HCT116 (cell line): ENCODE measurements at regions not wholly inside any gene's neighbourhood (a gene's known extent, or its start where the extent isn't known, plus 50 kb on each side); places are given as distances from the start of the nearest gene placed in this dataset.
"Not testable (repeated sequence)": the region's sequence is repeated elsewhere in the genome, so short reads cannot be mapped to it uniquely, and the experiment has no call there.

Experiments used
- ATAC-seq: fragments of 200-7000 bp; cut with Tn5 transposase; 2 replicates; pipeline ENCODE4 v1.9.1; 2020; ENCODE audit warnings: mild to moderate bottlenecking, moderate library complexity
- BruUV-seq: library from RNA; stranded (reverse); fragments of 400-500 nt; replicated peaks from 2 replicates; lab custom pipeline; 2021; lab: Mats Ljungman, UMichigan
- CTCF ChIA-PET: fragments of 300-600 bp; sonication (Branson Sonifier 250); formaldehyde crosslinking; loops from one replicate; lab custom pipeline; 2021; ENCODE audit warnings: antibody characterized with exemption; lab: Charles Lee
- POLR2A ChIA-PET: fragments of 300-600, 350-600 bp; sonication (Branson Sonifier 250); formaldehyde crosslinking; loops from one replicate; lab custom pipeline; 2021; ENCODE audit warnings: antibody characterized with exemption; lab: Charles Lee
- RAD21 ChIA-PET, 2 experiments: fragments of 300-600 bp; sonication (Branson Sonifier 250); formaldehyde crosslinking; loops; one replicate each; lab custom pipeline; 2023; ENCODE audit warnings: low total read pairs in 2 of 2; ENCODE audit not compliant: uncharacterized antibody in 2 of 2, unreplicated experiment in 2 of 2, low non-redundant PET in 1 of 2; lab: Charles Lee
- DNase-seq: peaks from one replicate; pipeline ENCODE4 v3.0.0-alpha.2; 2010; ENCODE audit warnings: low read depth, low spot score
- H2AFZ ChIP-seq: fragments of 200-600 bp; shearing (Covaris generic), sonication (generic); 2 replicates; pipeline ENCODE4 v1.6.1; 2017; ENCODE audit warnings: low read depth, mixed run types, mixed read lengths, antibody characterized with exemption, low read length; ENCODE audit not compliant: poor library complexity, severe bottlenecking
- H3K27ac ChIP-seq: 2 replicates; pipeline ENCODE4 v1.5.1; 2012; ENCODE audit warnings: low read depth, low read length
- H3K27me3 ChIP-seq: fragments of 200-600 bp; sonication (generic); 2 replicates; pipeline ENCODE4 v1.6.1; 2016; ENCODE audit warnings: mixed run types, low read length, mixed read lengths; ENCODE audit not compliant: insufficient read depth
- H3K36me3 ChIP-seq, 2 experiments: fragments of 200-500 bp in 1 of 2; fragments of 200-600 bp in 1 of 2; sonication (Bioruptor generic) in 1 of 2; sonication (generic) in 1 of 2; 2 replicates each; pipeline versions ENCODE4 v1.5.1 to v1.6.1; 2014 to 2016; ENCODE audit warnings: low read length in 2 of 2, inconsistent platforms in 1 of 2, mixed read lengths in 1 of 2, mixed run types in 1 of 2; ENCODE audit not compliant: insufficient read depth in 2 of 2, control insufficient read depth in 1 of 2
- H3K4me1 ChIP-seq, 2 experiments: fragments of 200-600 bp in 1 of 2; sonication (generic) in 1 of 2; 2 replicates each; pipeline versions ENCODE4 v1.5.1 to v1.6.1; 2012 to 2017; ENCODE audit warnings: low read length in 2 of 2, inconsistent platforms in 1 of 2, mild to moderate bottlenecking in 1 of 2, mixed read lengths in 1 of 2, mixed run types in 1 of 2, moderate library complexity in 1 of 2; ENCODE audit not compliant: insufficient read depth in 2 of 2, control insufficient read depth in 1 of 2
- H3K4me2 ChIP-seq: fragments of 200-600 bp; sonication (generic); 2 replicates; pipeline ENCODE4 v1.6.1; 2017; ENCODE audit warnings: mixed run types, low read length, mixed read lengths
- H3K4me3 ChIP-seq, 2 experiments: fragments of 200-600 bp in 1 of 2; sonication (generic) in 1 of 2; replicated peaks in 1 of 2; 2 replicates each; pipeline ENCODE4 v1.5.1; 2011 to 2016; ENCODE audit warnings: low read length in 2 of 2, control low read depth in 1 of 2, low read depth in 1 of 2, mild to moderate bottlenecking in 1 of 2, mixed read lengths in 1 of 2, mixed run types in 1 of 2
- H3K79me2 ChIP-seq: fragments of 200-600 bp; sonication (generic); 2 replicates; pipeline ENCODE4 v1.6.1; 2017; ENCODE audit warnings: mild to moderate bottlenecking, mixed run types, low read length, moderate library complexity, mixed read lengths; ENCODE audit not compliant: insufficient read depth
- H3K9ac ChIP-seq: fragments of 200-600 bp; sonication (generic); 2 replicates; pipeline ENCODE4 v1.6.1; 2016; ENCODE audit warnings: low read length, mixed read lengths
- H3K9me2 ChIP-seq: fragments of 200-600 bp; sonication (generic), shearing (Covaris generic); 2 replicates; pipeline ENCODE4 v1.6.1; 2017; ENCODE audit warnings: mixed run types, mild to moderate bottlenecking, moderate library complexity; ENCODE audit not compliant: insufficient read depth
- H3K9me3 ChIP-seq, 2 experiments: fragments of 200-500 bp in 1 of 2; fragments of 200-600 bp in 1 of 2; sonication (Bioruptor generic) in 1 of 2; sonication (generic) in 1 of 2; 2 replicates each; pipeline ENCODE4 v1.6.1; 2014 to 2017; ENCODE audit warnings: low read length in 2 of 2, mixed read lengths in 2 of 2, inconsistent platforms in 1 of 2, low read depth in 1 of 2, mild to moderate bottlenecking in 1 of 2, mixed run types in 1 of 2, moderate library complexity in 1 of 2; ENCODE audit not compliant: control insufficient read depth in 1 of 2, insufficient read depth in 1 of 2
- H4K20me1 ChIP-seq: fragments of 200-600 bp; sonication (generic), shearing (Covaris generic); 2 replicates; pipeline ENCODE4 v1.6.1; 2017; ENCODE audit warnings: mixed run types, mild to moderate bottlenecking, moderate library complexity; ENCODE audit not compliant: insufficient read depth
- CBX3 ChIP-seq: IDR thresholded peaks from 2 replicates; pipeline ENCODE4 v1.6.1; 2012; ENCODE audit warnings: low read depth
- CEBPB ChIP-seq: IDR thresholded peaks from 2 replicates; pipeline ENCODE4 v1.6.1; 2012; ENCODE audit warnings: low read depth
- EGR1 ChIP-seq: IDR thresholded peaks from 2 replicates; pipeline ENCODE4 v1.6.1; 2012; ENCODE audit warnings: low read depth
- ELF1 ChIP-seq: IDR thresholded peaks from 2 replicates; pipeline ENCODE4 v1.6.1; 2012; ENCODE audit warnings: low read depth, borderline replicate concordance
- EZH2phosphoT487 ChIP-seq: fragments of 200-600 bp; IDR thresholded peaks from 2 replicates; pipeline ENCODE4 v1.6.1; 2018; ENCODE audit warnings: antibody characterized with exemption, borderline replicate concordance
- FOSL1 ChIP-seq: IDR thresholded peaks from 2 replicates; pipeline ENCODE4 v1.6.1; 2012; ENCODE audit warnings: low read depth
- JUND ChIP-seq: IDR thresholded peaks from 2 replicates; pipeline ENCODE4 v1.6.1; 2012
- POLR2A ChIP-seq: IDR thresholded peaks from 2 replicates; pipeline ENCODE4 v1.7.0; 2011; ENCODE audit warnings: borderline replicate concordance; ENCODE audit not compliant: insufficient read depth, insufficient read length; ENCODE audit errors: extremely low read depth
- POLR2AphosphoS5 ChIP-seq: IDR thresholded peaks from 2 replicates; pipeline ENCODE4 v1.6.1; 2011; ENCODE audit warnings: mild to moderate bottlenecking, low read depth, low read length, moderate library complexity
- SP1 ChIP-seq: IDR thresholded peaks from 2 replicates; pipeline ENCODE4 v1.6.1; 2012; ENCODE audit warnings: low read depth
- TCF7L2 ChIP-seq: IDR thresholded peaks from 2 replicates; pipeline ENCODE4 v1.7.0; 2011; ENCODE audit warnings: borderline replicate concordance, inconsistent platforms; ENCODE audit not compliant: insufficient read depth, insufficient read length; ENCODE audit errors: extremely low read depth
- YY1 ChIP-seq: IDR thresholded peaks from 2 replicates; pipeline ENCODE4 v1.6.1; 2011; ENCODE audit warnings: low read length, low read depth, moderate library complexity, mild to moderate bottlenecking; ENCODE audit not compliant: insufficient replicate concordance; ENCODE audit errors: extremely low read depth
- ZFX ChIP-seq: fragments of 450-650 bp; IDR thresholded peaks from 2 replicates; pipeline ENCODE4 v1.6.1; 2017
- ZNF274 ChIP-seq: fragments of 200-500 bp; sonication (Bioruptor generic); IDR thresholded peaks from 2 replicates; pipeline ENCODE4 v1.6.1; 2014; ENCODE audit warnings: mild to moderate bottlenecking, low read depth, low read length, inconsistent platforms
- intact Hi-C: fragments of 100-400 bp; cut with micrococcal nuclease; formaldehyde crosslinking; loops from 2 replicates; pipeline ENCODE4 v1.10.0; 2022
- TF ChIP-seq, protein P1 (sequence below): IDR thresholded peaks from 2 replicates; pipeline ENCODE4 v1.6.1; 2012

DNA sequence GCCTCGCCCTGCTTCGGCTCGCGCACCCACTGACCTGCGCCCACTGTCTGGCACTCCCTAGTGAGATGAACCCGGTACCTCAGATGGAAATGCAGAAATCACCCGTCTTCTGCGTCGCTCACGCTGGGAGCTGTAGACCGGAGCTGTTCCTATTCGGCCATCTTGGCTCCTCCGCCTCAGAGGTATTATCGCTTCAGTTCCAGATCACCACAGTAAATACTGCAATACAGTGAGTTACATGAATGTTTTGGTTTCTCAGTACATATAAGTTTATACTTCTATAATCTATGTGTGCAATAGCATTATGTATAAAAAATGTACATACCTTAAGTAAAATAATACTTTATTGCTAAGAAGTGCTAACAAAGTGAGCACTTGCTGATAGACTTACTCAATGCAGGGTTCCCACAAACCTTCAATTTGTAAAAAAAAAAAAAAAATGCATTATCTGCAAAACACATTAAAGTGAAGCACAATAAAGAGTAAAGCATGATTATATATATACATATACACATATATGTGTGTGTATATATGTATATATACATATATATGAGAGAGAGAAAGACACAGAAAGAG is 78.7 kb downstream of the KCNA5 start:
- CTCF ChIA-PET, H3K27me3 ChIP-seq, H4K20me1 ChIP-seq, H3K9me2 ChIP-seq, H3K9me3 ChIP-seq, POLR2A ChIA-PET, H3K79me2 ChIP-seq, H3K36me3 ChIP-seq, RAD21 ChIA-PET, intact Hi-C loops: not testable (repeated sequence)
- peak overlapping the region; percentile 80 for H2AFZ ChIP-seq
- peak overlapping the region; percentile 49 for H3K9ac ChIP-seq
- DNase-seq, result peak; percentile 12
- BruUV-seq, result TSS peak; percentile 53
- peak overlapping the region; percentile 79 for H3K4me2 ChIP-seq
- TF ChIP-seq YY1, result peak; percentile 56
- ATAC-seq, result peak; percentile 84
- H3K27ac ChIP-seq, result peak overlapping the region; percentile 68
- peaks cover 0 to 11% of the 10 kb centered on the region in 2 experiments; a peak in 2 of 4 replicates for H3K4me1 ChIP-seq
- peak overlapping the region; percentile 52 to 59 for H3K4me3 ChIP-seq

DNA sequence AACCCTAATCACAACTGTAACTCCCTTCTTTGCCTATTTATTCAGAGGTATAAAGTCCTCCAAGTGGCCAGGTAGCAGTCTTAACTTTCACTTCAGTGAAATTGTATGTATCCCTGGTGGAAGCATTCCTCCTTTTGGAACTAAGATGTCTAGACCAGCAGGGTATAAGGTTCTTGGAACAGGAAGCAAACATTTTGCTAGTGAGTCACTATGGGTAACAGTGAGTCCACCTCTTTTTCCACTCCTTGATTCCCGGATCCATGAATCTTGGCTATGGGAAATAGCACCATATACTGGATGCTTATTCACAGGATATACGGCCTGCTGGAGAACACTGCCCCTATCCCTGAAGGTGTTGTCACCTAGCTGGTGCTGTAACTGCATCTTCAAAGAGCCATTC is 80.2 kb downstream of the KCNA5 start:
- CTCF ChIA-PET, result no interaction called here
- Histone ChIP-seq H3K9me2 (no peaks in the 10 kb centered on the region), H3K4me1 (peaks cover 0 to 11% of the 10 kb centered on the region in 2 experiments; a peak in 2 of 4 replicates), H3K27me3 (no peaks in the 10 kb centered on the region), H3K4me2 (0 out of 2 replicates have a peak overlapping the region, but pooled peaks have one; percentile 1), H4K20me1 (no peaks in the 10 kb centered on the region), H3K9ac (no peak overlapping the region), H3K36me3 (no peaks in the 10 kb centered on the region), H3K4me3 (no peak overlapping the region), H3K27ac (no peak overlapping the region), H3K79me2 (no peaks in the 10 kb centered on the region), H2AFZ (no peak overlapping the region), H3K9me3 (0 out of 4 replicates have a peak, but pooled peaks cover 0 to 3% of the 10 kb centered on the region in 2 experiments)
- TF ChIP-seq POLR2A (no peak), ZNF274 (no peak), EZH2phosphoT487 (no peak), JUND (no peak), CBX3 (no peak), SP1 (no peak), POLR2AphosphoS5 (no peak), ZFX (no peak), EGR1 (no peak), YY1 (no peak), FOSL1 (no peak), CEBPB (no peak), TCF7L2 (no peak), ELF1 (no peak)
- TF ChIP-seq, protein P1, sequence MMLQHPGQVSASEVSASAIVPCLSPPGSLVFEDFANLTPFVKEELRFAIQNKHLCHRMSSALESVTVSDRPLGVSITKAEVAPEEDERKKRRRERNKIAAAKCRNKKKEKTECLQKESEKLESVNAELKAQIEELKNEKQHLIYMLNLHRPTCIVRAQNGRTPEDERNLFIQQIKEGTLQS, result no peak
- BruUV-seq, result no TSS peak
- RAD21 ChIA-PET, result no interaction called here
- POLR2A ChIA-PET, result no interaction called here
- ATAC-seq, result 0 out of 2 replicates have a peak, but pooled peaks have one; percentile 11
- DNase-seq, result no peak
- intact Hi-C loops, result no loop called here
